C4-2B (cell line): ENCODE measurements at regions not wholly inside any gene's neighbourhood (a gene's known extent, or its start where the extent isn't known, plus 50 kb on each side); places are given as distances from the start of the nearest gene placed in this dataset.

Source experiments
- ZFX ChIP-seq: fragments of 450-650 bp; IDR thresholded peaks from 2 replicates; pipeline ENCODE4 v1.6.1; 2017
- TF ChIP-seq, protein P1 (sequence below): fragments of 450-650 bp; conservative IDR thresholded peaks from 2 replicates; pipeline ENCODE4 v1.5.1; 2017; ENCODE audit warnings: mild to moderate bottlenecking

DNA sequence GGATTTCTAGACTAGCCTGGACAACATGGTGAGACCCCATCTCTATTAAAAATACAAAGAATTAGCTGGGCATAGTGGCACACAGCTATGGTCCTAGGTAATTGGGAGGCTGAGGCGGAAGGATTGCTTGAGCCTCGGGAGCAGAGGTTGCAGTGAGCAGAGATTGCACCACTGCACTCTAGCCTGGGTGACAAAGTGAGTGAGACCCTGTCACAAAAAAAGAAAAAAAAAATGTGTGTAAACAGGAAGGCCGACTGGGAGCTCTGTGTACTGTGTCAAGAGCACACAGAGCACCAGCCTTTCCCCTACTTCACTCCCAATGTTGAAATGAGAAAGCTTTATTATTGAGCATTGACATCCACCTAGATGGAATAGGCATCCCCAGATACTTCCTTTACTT lies 681.7 kb upstream of the FSHR start:
- TF ChIP-seq, protein P1, sequence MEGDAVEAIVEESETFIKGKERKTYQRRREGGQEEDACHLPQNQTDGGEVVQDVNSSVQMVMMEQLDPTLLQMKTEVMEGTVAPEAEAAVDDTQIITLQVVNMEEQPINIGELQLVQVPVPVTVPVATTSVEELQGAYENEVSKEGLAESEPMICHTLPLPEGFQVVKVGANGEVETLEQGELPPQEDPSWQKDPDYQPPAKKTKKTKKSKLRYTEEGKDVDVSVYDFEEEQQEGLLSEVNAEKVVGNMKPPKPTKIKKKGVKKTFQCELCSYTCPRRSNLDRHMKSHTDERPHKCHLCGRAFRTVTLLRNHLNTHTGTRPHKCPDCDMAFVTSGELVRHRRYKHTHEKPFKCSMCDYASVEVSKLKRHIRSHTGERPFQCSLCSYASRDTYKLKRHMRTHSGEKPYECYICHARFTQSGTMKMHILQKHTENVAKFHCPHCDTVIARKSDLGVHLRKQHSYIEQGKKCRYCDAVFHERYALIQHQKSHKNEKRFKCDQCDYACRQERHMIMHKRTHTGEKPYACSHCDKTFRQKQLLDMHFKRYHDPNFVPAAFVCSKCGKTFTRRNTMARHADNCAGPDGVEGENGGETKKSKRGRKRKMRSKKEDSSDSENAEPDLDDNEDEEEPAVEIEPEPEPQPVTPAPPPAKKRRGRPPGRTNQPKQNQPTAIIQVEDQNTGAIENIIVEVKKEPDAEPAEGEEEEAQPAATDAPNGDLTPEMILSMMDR = no peak
- no peak for TF ChIP-seq ZFX
